BLaER1 treated with 17β-estradiol and CSF1 and Interleukin-3, amounts not matched to agents 10 nM and 100 nM (cell line): ENCODE measurements at regions not wholly inside any gene's neighbourhood (a gene's known extent, or its start where the extent isn't known, plus 50 kb on each side); places are given as distances from the start of the nearest gene placed in this dataset.

Source experiments
- H3K27ac ChIP-seq, 11 experiments: shearing (Covaris generic); formaldehyde crosslinking; 2 replicates each; pipeline ENCODE4 v1.8.1; 2022
- H3K27me3 ChIP-seq, 11 experiments: shearing (Covaris generic); formaldehyde crosslinking; 2 replicates each; pipeline ENCODE4 v1.8.1; 2022
- H3K36me3 ChIP-seq, 11 experiments: shearing (Covaris generic); formaldehyde crosslinking; 2 replicates each; pipeline ENCODE4 v1.8.1; 2022
- H3K4me1 ChIP-seq, 10 experiments: shearing (Covaris generic); formaldehyde crosslinking; 2 replicates each; pipeline ENCODE4 v1.8.1; 2022
- H3K4me2 ChIP-seq, 11 experiments: shearing (Covaris generic); formaldehyde crosslinking; 2 replicates each; pipeline ENCODE4 v1.8.1; 2022
- H3K4me3 ChIP-seq, 10 experiments: shearing (Covaris generic); formaldehyde crosslinking; 2 replicates each; pipeline ENCODE4 v1.8.1; 2022
- H3K9ac ChIP-seq, 11 experiments: shearing (Covaris generic); formaldehyde crosslinking; 2 replicates each; pipeline ENCODE4 v1.8.1; 2022
- H3K9me3 ChIP-seq, 11 experiments: shearing (Covaris generic); formaldehyde crosslinking; replicated peaks in 1 of 11; 2 replicates each; pipeline ENCODE4 v1.8.1; 2022
- H4K20me1 ChIP-seq, 11 experiments: shearing (Covaris generic); formaldehyde crosslinking; 2 replicates each; pipeline ENCODE4 v1.8.1; 2022
- Cebpa-rat ChIP-seq, 11 experiments: shearing (Covaris generic); IDR thresholded peaks; 2 replicates each; pipeline ENCODE4 v1.8.1; 2022

DNA sequence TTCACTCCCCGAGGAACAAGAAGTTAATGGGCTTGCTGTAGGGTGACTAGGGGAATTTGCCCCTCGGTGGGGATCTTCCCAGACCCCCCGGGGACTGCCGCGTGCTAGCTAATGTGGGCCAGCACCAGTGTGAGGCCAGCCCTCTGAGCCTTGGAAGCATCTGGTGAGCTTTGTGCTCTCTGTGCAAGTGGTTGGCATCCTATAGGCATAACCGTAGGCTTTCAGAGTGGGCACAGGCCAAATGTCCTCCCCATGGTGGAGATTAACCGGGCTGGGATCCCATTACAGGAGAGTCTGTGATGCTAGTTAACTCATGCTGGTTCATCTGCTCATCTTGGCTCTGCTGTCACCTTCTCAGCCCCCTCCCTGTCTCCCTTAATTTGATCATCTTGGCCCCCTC, 125.7 kb downstream of the TRIM29 start:
- H3K27me3 ChIP-seq, result 0 out of 22 replicates have a peak, but pooled peaks cover 0 to 5% (median 0%) of the 10 kb centered on the region in 11 experiments
- H3K9ac ChIP-seq, result no peak overlapping the region
- no peak for TF ChIP-seq Cebpa-rat (IDR thresholded peaks at IDR 0.05)
- no peaks in the 10 kb centered on the region for H3K36me3 ChIP-seq
- H4K20me1 ChIP-seq, result no peaks in the 10 kb centered on the region
- no peak overlapping the region for H3K4me3 ChIP-seq
- H3K4me1 ChIP-seq, result peaks cover 0 to 23% (median 11%) of the 10 kb centered on the region in 10 experiments; a peak in 14 of 20 replicates
- H3K9me3 ChIP-seq, result no peaks in the 10 kb centered on the region
- H3K27ac ChIP-seq, result no peak overlapping the region
- no peak overlapping the region for H3K4me2 ChIP-seq

DNA sequence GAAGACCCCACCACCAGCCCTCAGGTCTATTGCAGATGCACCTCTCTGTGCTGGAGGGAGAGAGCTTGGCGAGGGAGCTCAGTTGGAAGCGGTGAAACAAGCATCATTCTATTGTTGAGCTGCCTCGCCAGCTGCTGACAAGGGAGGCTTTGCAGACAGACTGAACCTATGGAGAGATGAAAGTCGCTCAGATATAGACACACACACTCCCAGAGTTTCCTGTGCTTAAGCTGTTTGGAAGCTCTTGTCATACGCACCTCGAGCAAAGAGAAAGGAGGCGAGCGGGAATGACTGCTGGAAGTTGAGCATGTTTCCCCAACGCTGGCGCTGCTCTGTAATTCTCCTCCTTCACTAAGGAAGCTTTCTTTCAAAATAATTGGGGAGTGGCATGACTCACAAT, 126.1 kb downstream of the TRIM29 start:
- H3K27me3 ChIP-seq, result 0 out of 22 replicates have a peak, but pooled peaks cover 0 to 5% (median 0%) of the 10 kb centered on the region in 11 experiments
- H3K36me3 ChIP-seq, result no peaks in the 10 kb centered on the region
- H4K20me1 ChIP-seq, result no peaks in the 10 kb centered on the region
- H3K4me2 ChIP-seq, result no peak overlapping the region
- H3K9me3 ChIP-seq, result no peaks in the 10 kb centered on the region
- H3K4me1 ChIP-seq, result peaks cover 0 to 21% (median 10%) of the 10 kb centered on the region in 10 experiments; a peak in 14 of 20 replicates
- H3K4me3 ChIP-seq, result no peak overlapping the region
- TF ChIP-seq Cebpa-rat (IDR thresholded peaks at IDR 0.05), result no peak
- no peak overlapping the region for H3K9ac ChIP-seq
- H3K27ac ChIP-seq, result no peak overlapping the region

DNA sequence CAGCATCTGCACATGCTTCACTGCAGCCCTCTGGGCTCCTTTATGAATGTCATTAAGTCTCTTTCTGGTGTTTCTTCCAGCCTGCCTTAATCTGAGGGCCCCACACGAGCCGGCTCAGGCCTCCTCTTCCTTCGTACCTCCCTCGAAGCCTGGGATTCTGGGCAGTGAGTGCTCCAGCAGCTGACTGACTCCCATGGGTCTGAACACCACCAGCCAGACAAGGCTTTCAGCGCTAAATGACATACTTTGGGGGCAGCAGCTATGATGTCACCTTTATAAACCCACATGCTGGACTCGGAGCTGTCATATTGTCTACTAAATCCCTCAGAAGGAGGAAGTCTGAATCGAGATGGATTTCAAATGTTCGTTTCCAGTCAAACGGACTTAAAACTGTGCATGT, 127.1 kb downstream of the TRIM29 start:
- Histone ChIP-seq H3K9ac (no peak overlapping the region), H3K36me3 (no peaks in the 10 kb centered on the region), H3K27me3 (0 out of 22 replicates have a peak, but pooled peaks cover 0 to 5% (median 0%) of the 10 kb centered on the region in 11 experiments), H3K4me3 (no peak overlapping the region), H3K4me1 (peaks cover 0 to 21% (median 10%) of the 10 kb centered on the region in 10 experiments; a peak in 14 of 20 replicates), H3K4me2 (no peak overlapping the region), H4K20me1 (no peaks in the 10 kb centered on the region), H3K27ac (no peak overlapping the region), H3K9me3 (no peaks in the 10 kb centered on the region)
- no peak for TF ChIP-seq Cebpa-rat (IDR thresholded peaks at IDR 0.05)

DNA sequence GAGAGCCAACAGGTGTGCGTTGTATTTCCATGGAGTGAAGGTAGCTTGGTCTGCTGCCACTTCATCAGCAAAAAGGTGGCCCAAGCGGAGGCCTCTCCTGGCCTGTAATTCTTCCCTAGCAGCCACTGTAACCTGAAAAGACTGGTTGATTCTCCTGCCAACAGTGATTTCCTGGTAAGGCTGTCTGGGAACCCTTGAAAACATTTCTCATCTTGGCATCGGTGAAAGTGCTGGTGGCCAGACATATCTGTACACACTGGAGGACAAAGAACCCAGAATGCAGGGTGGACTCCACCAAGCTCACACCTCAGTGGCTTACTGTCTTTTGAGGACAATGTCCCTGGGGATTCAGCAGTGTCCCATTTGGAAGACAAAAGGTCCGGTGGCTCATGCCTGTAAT, 128.0 kb downstream of the TRIM29 start:
- H3K9me3 ChIP-seq, result no peaks in the 10 kb centered on the region
- 0 out of 22 replicates have a peak, but pooled peaks cover 0 to 5% (median 0%) of the 10 kb centered on the region in 11 experiments for H3K27me3 ChIP-seq

DNA sequence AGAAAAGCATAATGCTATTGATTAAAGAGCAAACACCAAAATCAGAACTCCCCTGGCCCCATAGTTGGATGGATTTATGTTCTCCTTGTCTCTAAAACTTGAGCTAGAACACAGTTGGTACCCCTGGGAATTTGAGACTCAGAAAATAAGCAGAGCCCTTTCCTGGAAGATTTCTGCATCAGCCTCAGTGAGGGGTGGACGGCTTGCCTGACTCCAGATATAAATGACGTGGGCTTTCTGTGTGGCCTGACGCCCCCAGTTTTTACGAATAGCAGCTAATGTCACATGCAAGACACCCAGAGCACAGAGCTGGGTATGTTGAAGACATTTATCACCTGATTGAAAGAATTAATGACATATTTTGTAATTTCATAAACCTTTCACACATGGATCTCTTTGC, 130.8 kb downstream of the TRIM29 start:
- H3K9me3 ChIP-seq, result no peaks in the 10 kb centered on the region
- H3K4me1 ChIP-seq, result peaks cover 0 to 8% (median 0%) of the 10 kb centered on the region in 10 experiments; a peak in 3 of 20 replicates
- H3K4me2 ChIP-seq, result no peak overlapping the region
- no peak overlapping the region for H3K27ac ChIP-seq
- H3K9ac ChIP-seq, result no peak overlapping the region
- no peak for TF ChIP-seq Cebpa-rat (IDR thresholded peaks at IDR 0.05)
- H4K20me1 ChIP-seq, result no peaks in the 10 kb centered on the region
- no peak overlapping the region for H3K4me3 ChIP-seq
- no peaks in the 10 kb centered on the region for H3K27me3 ChIP-seq
- H3K36me3 ChIP-seq, result no peaks in the 10 kb centered on the region

More for the DNA sequence above, 128.0 kb downstream of the TRIM29 start:
- TF ChIP-seq Cebpa-rat (IDR thresholded peaks at IDR 0.05), result no peak
- H3K4me1 ChIP-seq, result peaks cover 0 to 21% (median 10%) of the 10 kb centered on the region in 10 experiments; a peak in 14 of 20 replicates
- no peaks in the 10 kb centered on the region for H4K20me1 ChIP-seq
- H3K9ac ChIP-seq, result no peak overlapping the region
- no peak overlapping the region for H3K27ac ChIP-seq
- no peaks in the 10 kb centered on the region for H3K36me3 ChIP-seq
- H3K4me3 ChIP-seq, result no peak overlapping the region
- 0 out of 22 replicates have a peak overlapping the region, but pooled peaks of 1 of the 11 experiments have one; percentile 15 for H3K4me2 ChIP-seq

DNA sequence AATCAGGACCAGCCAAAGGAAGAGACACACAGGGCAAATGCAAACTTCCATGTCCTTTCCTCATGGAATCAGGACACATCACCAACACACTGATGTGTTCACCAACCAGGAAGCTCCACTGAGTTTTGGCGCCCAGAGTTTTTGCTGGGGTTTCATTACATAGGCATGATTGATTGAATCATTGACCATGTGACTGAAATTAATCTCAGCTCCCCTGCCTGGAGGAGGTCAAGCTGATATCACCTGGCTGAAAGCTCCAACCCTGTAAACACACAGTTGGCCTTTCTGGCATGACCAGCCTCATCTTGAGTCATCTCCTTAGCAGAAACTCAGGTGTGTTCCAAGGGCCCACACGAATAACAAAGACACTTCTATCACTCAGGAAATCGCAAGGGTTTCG, 133.2 kb downstream of the TRIM29 start:
- no peak overlapping the region for H3K27ac ChIP-seq
- H3K4me3 ChIP-seq, result no peak overlapping the region
- no peaks in the 10 kb centered on the region for H3K9me3 ChIP-seq
- H4K20me1 ChIP-seq, result no peaks in the 10 kb centered on the region
- H3K4me2 ChIP-seq, result no peak overlapping the region
- no peak for TF ChIP-seq Cebpa-rat (IDR thresholded peaks at IDR 0.05)
- H3K36me3 ChIP-seq, result no peaks in the 10 kb centered on the region
- H3K4me1 ChIP-seq, result peaks cover 0 to 20% (median 12%) of the 10 kb centered on the region in 10 experiments; a peak in 16 of 20 replicates
- no peaks in the 10 kb centered on the region for H3K27me3 ChIP-seq
- H3K9ac ChIP-seq, result no peak overlapping the region

DNA sequence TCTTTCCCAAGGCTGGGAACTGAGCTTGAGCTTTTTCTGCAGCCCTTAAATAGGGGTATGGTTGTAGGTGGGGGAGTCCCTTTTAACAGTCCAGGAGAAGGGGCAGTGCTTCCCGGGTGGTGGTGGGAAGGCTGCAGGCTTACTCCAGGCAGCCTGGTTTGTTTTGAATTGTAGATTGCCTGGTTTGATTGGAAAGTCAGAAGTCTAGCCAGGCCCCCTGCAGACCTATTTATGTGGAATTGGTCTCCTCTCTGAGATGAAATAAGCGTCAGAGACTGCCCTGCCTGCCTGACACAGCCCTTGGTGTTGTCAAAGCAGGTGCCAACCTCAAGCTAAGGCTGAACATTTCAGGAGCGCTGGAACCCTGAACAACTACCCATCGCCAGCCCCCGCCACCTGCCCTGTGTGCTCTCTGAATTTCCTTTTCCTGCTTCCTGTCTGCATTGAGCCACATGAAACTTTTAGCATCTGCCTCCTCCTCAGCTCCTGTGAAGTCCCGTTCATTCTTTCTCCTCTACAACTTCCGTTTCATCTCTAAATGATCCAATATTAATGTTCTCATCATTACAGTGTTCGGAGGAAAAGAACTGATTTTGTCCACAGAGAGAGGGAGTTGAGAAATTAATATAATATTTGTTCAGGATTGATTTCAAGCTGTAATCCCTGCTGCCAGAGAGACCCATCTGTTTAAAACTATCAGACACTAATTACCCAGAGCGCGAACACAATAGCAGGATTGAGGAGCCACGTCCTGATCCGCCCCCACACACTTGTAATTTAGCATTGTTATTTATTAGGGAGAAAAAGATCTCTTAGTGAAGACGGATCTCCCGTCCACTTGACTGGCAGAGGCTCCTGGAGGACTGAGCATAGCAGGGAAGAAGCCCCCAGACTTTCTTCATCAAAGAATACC, 136.5 kb downstream of the TRIM29 start:
- Histone ChIP-seq H3K27me3 (no peaks in the 10 kb centered on the region), H3K4me1 (peaks cover 0 to 14% (median 12%) of the 10 kb centered on the region in 10 experiments; a peak in 16 of 20 replicates), H3K27ac (no peak overlapping the region), H3K9me3 (no peaks in the 10 kb centered on the region), H4K20me1 (no peaks in the 10 kb centered on the region), H3K4me3 (no peak overlapping the region), H3K36me3 (no peaks in the 10 kb centered on the region), H3K9ac (no peak overlapping the region), H3K4me2 (peak overlapping the region; percentile 2 to 73 (median 53); a peak in 16 of 22 replicates)
- no peak for TF ChIP-seq Cebpa-rat (IDR thresholded peaks at IDR 0.05)

DNA sequence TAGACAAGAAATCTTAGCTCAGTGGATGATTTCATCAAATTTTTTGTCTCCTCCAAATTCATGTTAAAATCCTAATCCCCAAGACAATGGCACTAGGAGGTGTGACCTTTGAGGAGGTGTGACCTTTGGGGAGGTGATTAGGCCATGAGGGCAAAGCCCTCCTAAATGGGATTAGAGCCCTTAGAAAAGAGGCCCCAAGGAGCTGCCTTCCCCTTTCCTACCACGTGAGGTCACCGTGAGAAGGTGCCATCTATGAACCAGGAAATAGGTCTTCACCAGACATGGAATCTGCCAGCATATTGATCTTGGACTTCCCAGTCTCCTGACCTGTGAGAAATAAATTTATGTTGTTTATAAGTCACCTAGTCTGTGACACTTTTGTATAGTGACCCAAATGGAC, 138.7 kb downstream of the TRIM29 start:
- Histone ChIP-seq H4K20me1 (no peaks in the 10 kb centered on the region), H3K27me3 (no peaks in the 10 kb centered on the region)

DNA sequence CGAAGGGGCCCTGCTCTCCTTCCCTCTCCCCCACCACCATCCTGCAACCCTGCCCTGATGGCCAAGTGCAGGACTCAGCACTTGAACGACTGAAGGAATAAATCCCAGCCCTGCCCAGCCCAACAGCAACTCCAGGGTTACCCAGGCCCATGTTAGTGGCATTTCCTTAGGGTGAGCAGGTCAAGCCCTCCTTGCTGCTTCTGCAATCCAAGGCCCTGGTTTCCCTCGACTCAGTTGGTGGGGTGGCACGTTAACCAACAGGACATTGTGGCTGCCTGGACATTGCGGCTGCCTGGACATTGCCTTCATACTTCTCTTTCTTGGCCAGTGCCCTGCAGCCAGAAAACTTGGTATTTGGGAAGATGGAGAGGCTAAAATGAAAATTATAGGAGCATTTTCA, 141.4 kb downstream of the TRIM29 start:
- Histone ChIP-seq H3K9me3 (no peaks in the 10 kb centered on the region), H3K4me1 (peaks cover 0 to 16% (median 8%) of the 10 kb centered on the region in 10 experiments; a peak in 16 of 20 replicates), H3K27me3 (no peaks in the 10 kb centered on the region), H3K9ac (no peak overlapping the region), H4K20me1 (no peaks in the 10 kb centered on the region), H3K36me3 (no peaks in the 10 kb centered on the region), H3K4me3 (no peak overlapping the region), H3K27ac (no peak overlapping the region), H3K4me2 (no peak overlapping the region)
- no peak for TF ChIP-seq Cebpa-rat (IDR thresholded peaks at IDR 0.05)

More for the DNA sequence above, 138.7 kb downstream of the TRIM29 start:
- peaks cover 0 to 14% (median 12%) of the 10 kb centered on the region in 10 experiments; a peak in 16 of 20 replicates for H3K4me1 ChIP-seq
- no peaks in the 10 kb centered on the region for H3K9me3 ChIP-seq
- H3K4me2 ChIP-seq, result no peak overlapping the region
- no peak overlapping the region for H3K27ac ChIP-seq
- no peak for TF ChIP-seq Cebpa-rat (IDR thresholded peaks at IDR 0.05)
- H3K36me3 ChIP-seq, result no peaks in the 10 kb centered on the region
- H3K9ac ChIP-seq, result no peak overlapping the region
- H3K4me3 ChIP-seq, result no peak overlapping the region
